IMR-90 (cell line): ENCODE measurements at regions not wholly inside any gene's neighbourhood (a gene's known extent, or its start where the extent isn't known, plus 50 kb on each side); places are given as distances from the start of the nearest gene placed in this dataset.

Experiments
- ATAC-seq: fragments of 200-7000 bp; cut with Tn5 transposase; 2 replicates; pipeline ENCODE4 v1.9.1; 2020; ENCODE audit warnings: low read depth, mild to moderate bottlenecking, moderate library complexity
- BruUV-seq: library from RNA; stranded (reverse); fragments of 400-500 nt; replicated peaks from 2 replicates; lab custom pipeline; 2021; lab: Mats Ljungman, UMichigan
- CTCF ChIA-PET: fragments of 300-600 bp; formaldehyde crosslinking; extraction: SDS; loops from one replicate; lab custom pipeline; 2021; ENCODE audit warnings: antibody characterized with exemption; lab: Yijun Ruan, JAX
- POLR2A ChIA-PET: fragments of 300-600 bp; sonication (Branson Sonifier 250); formaldehyde crosslinking; loops from one replicate; lab custom pipeline; 2022; ENCODE audit warnings: antibody characterized with exemption; ENCODE audit not compliant: unreplicated experiment; lab: Charles Lee
- DNase-seq: peaks from one replicate; pipeline ENCODE4 v3.0.0; 2013
- H2AFZ ChIP-seq: replicated peaks from 2 replicates; pipeline ENCODE3; 2013; ENCODE audit warnings: low read length, mild to moderate bottlenecking; ENCODE audit not compliant: poor library complexity
- H2AK5ac ChIP-seq: 2 replicates; pipeline ENCODE4 v1.6.1; 2013; ENCODE audit warnings: low read depth, low read length, inconsistent platforms
- H2AK9ac ChIP-seq: replicated peaks from 2 replicates; pipeline ENCODE3; 2013; ENCODE audit warnings: mild to moderate bottlenecking, low read depth, low read length, moderate library complexity; ENCODE audit not compliant: poor library complexity
- H2BK120ac ChIP-seq: 2 replicates; pipeline ENCODE4 v1.6.1; 2013; ENCODE audit warnings: low read depth, low read length, inconsistent platforms
- H2BK15ac ChIP-seq: 3 replicates; pipeline ENCODE4 v1.6.1; 2013; ENCODE audit warnings: low read depth, low read length, inconsistent platforms
- H2BK20ac ChIP-seq: 2 replicates; pipeline ENCODE4 v1.6.1; 2013; ENCODE audit warnings: low read depth, mild to moderate bottlenecking, inconsistent platforms, low read length, moderate library complexity
- H2BK5ac ChIP-seq: 2 replicates; pipeline ENCODE4 v1.6.1; 2013; ENCODE audit warnings: mild to moderate bottlenecking, low read depth, low read length, inconsistent platforms; ENCODE audit not compliant: poor library complexity, severe bottlenecking
- H3K14ac ChIP-seq: replicated peaks from 2 replicates; pipeline ENCODE4 v1.6.1; 2013; ENCODE audit warnings: low read depth, low read length, inconsistent platforms
- H3K18ac ChIP-seq: 2 replicates; pipeline ENCODE4 v1.6.1; 2013; ENCODE audit warnings: low read depth, low read length, control low read depth
- H3K23ac ChIP-seq: 2 replicates; pipeline ENCODE4 v1.6.1; 2013; ENCODE audit warnings: low read depth, low read length, inconsistent platforms
- H3K27ac ChIP-seq: 2 replicates; pipeline ENCODE4 v1.5.1; 2013; ENCODE audit warnings: mild to moderate bottlenecking, control low read depth, low read length; ENCODE audit not compliant: insufficient read depth
- H3K27me3 ChIP-seq: 2 replicates; pipeline ENCODE4 v1.6.1; 2013; ENCODE audit warnings: low read length; ENCODE audit not compliant: control insufficient read depth, insufficient read depth
- H3K36me3 ChIP-seq: 2 replicates; pipeline ENCODE4 v1.6.1; 2013; ENCODE audit warnings: low read length, mixed read lengths; ENCODE audit not compliant: control insufficient read depth, insufficient read depth
- H3K4ac ChIP-seq: 2 replicates; pipeline ENCODE4 v1.6.1; 2013; ENCODE audit warnings: low read depth, low read length, inconsistent platforms
- H3K4me1 ChIP-seq: 2 replicates; pipeline ENCODE4 v1.6.1; 2013; ENCODE audit warnings: low read length, mixed read lengths; ENCODE audit not compliant: control insufficient read depth, insufficient read depth
- H3K4me2 ChIP-seq: 2 replicates; pipeline ENCODE4 v1.6.1; 2013; ENCODE audit warnings: low read depth, mild to moderate bottlenecking, control low read depth, low read length, moderate library complexity
- H3K4me3 ChIP-seq: 2 replicates; pipeline ENCODE4 v1.5.1; 2013; ENCODE audit warnings: low read depth, mild to moderate bottlenecking, control low read depth, low read length, moderate library complexity; ENCODE audit not compliant: insufficient read depth
- H3K56ac ChIP-seq: 2 replicates; pipeline ENCODE4 v1.6.1; 2013; ENCODE audit warnings: low read length, inconsistent platforms; ENCODE audit not compliant: insufficient read depth; ENCODE audit errors: extremely low read depth
- H3K79me1 ChIP-seq, 2 experiments: 2 replicates each; pipeline ENCODE4 v1.6.1; 2013; ENCODE audit warnings: low read length in 2 of 2, inconsistent platforms in 1 of 2, low read depth in 1 of 2
- H3K9ac ChIP-seq: 2 replicates; pipeline ENCODE4 v1.6.1; 2013; ENCODE audit warnings: low read depth, low read length, control low read depth
- H3K9me1 ChIP-seq: 2 replicates; pipeline ENCODE4 v1.6.1; 2013; ENCODE audit warnings: low read length, inconsistent platforms; ENCODE audit not compliant: insufficient read depth
- H3K9me3 ChIP-seq: 2 replicates; pipeline ENCODE4 v1.6.1; 2013; ENCODE audit warnings: low read length; ENCODE audit not compliant: control insufficient read depth, insufficient read depth
- H4K20me1 ChIP-seq: 2 replicates; pipeline ENCODE4 v1.6.1; 2013; ENCODE audit warnings: low read length, inconsistent platforms; ENCODE audit not compliant: insufficient read depth
- H4K5ac ChIP-seq: 2 replicates; pipeline ENCODE4 v1.6.1; 2013; ENCODE audit warnings: mild to moderate bottlenecking, low read depth, low read length, control low read depth
- H4K8ac ChIP-seq, 2 experiments: 2 replicates each; pipeline ENCODE4 v1.6.1; 2013; ENCODE audit warnings: low read depth in 2 of 2, low read length in 2 of 2, control low read depth in 1 of 2, inconsistent platforms in 1 of 2
- H4K91ac ChIP-seq: 2 replicates; pipeline ENCODE4 v1.6.1; 2013; ENCODE audit warnings: low read depth, low read length, inconsistent platforms; ENCODE audit not compliant: insufficient read depth
- MAFK ChIP-seq: IDR thresholded peaks from 2 replicates; pipeline ENCODE4 v1.6.1; 2012; ENCODE audit warnings: low read depth, low read length, improper control_type of control experiment
- MAZ ChIP-seq: IDR thresholded peaks from 2 replicates; pipeline ENCODE4 v1.6.1; 2012; ENCODE audit warnings: low read depth, mild to moderate bottlenecking, low read length, improper control_type of control experiment, moderate library complexity, borderline replicate concordance
- NFE2L2 ChIP-seq: fragments of 150-350 bp; IDR thresholded peaks from 2 replicates; pipeline ENCODE4 v1.6.1; 2016; ENCODE audit warnings: low read depth, mild to moderate bottlenecking, low read length
- POLR2A ChIP-seq: IDR thresholded peaks from 2 replicates; pipeline ENCODE4 v1.6.1; 2012; ENCODE audit warnings: mild to moderate bottlenecking, low read depth, low read length
- USF2 ChIP-seq: fragments of 150-350 bp; IDR thresholded peaks from 2 replicates; pipeline ENCODE4 v1.6.1; 2017; ENCODE audit warnings: mild to moderate bottlenecking, antibody characterized with exemption, low read length, low read depth
- dilution Hi-C: fragments of 300-500 bp; cut with HindIII; formaldehyde crosslinking; loops from one replicate; pipeline ENCODE4 v1.14.3; 2018; ENCODE audit warnings: low sequenced_read_pairs; ENCODE audit not compliant: unreplicated experiment
- in situ Hi-C: fragments of 300-500 bp; cut with MboI; formaldehyde crosslinking; loops from 3 replicates; pipeline ENCODE4 v1.14.3; 2019; ENCODE audit warnings: low sequenced_read_pairs, inconsistent platforms, mixed read lengths
- intact Hi-C: fragments of 100-400 bp; cut with micrococcal nuclease; formaldehyde crosslinking; loops from 2 replicates; pipeline ENCODE4 v1.10.0; 2022

- H3K18ac ChIP-seq, result no peak overlapping the region
- ChIA-PET POLR2A (no interaction called here), CTCF (no interaction called here)
- H4K8ac ChIP-seq, result no peak overlapping the region
- no peaks in the 10 kb centered on the region for H4K20me1 ChIP-seq
- no peak overlapping the region for H3K27ac ChIP-seq
- H4K91ac ChIP-seq, result no peak overlapping the region
- in situ Hi-C loops (no loop called here), intact Hi-C loops (no loop called here), dilution Hi-C loops (no loop called here)
- no peaks in the 10 kb centered on the region for H3K9me1 ChIP-seq
- peaks cover 4% of the 10 kb centered on the region for H3K9me3 ChIP-seq
- no peaks in the 10 kb centered on the region for H3K36me3 ChIP-seq
- no peak overlapping the region for H3K4me2 ChIP-seq
- H3K23ac ChIP-seq, result no peak overlapping the region
- no peak overlapping the region for H3K14ac ChIP-seq
- no peaks in the 10 kb centered on the region for H3K27me3 ChIP-seq
- H3K79me1 ChIP-seq, result no peaks in the 10 kb centered on the region
- H2BK20ac ChIP-seq, result no peak overlapping the region
- no peak overlapping the region for H3K4ac ChIP-seq
- ATAC-seq, result no peak
- no peak overlapping the region for H3K56ac ChIP-seq
- TF ChIP-seq MAZ (no peak), NFE2L2 (no peak), POLR2A (no peak), MAFK (no peak), USF2 (no peak)
- no peak overlapping the region for H4K5ac ChIP-seq
- H3K9ac ChIP-seq, result no peak overlapping the region
- no TSS peak for BruUV-seq
- H3K4me3 ChIP-seq, result no peak overlapping the region
- H2BK15ac ChIP-seq, result no peak overlapping the region
- no peak overlapping the region for H2BK5ac ChIP-seq
- DNase-seq, result no peak
- H2AK5ac ChIP-seq, result no peak overlapping the region
- no peak overlapping the region for H2AFZ ChIP-seq
- no peak overlapping the region for H2AK9ac ChIP-seq
- H2BK120ac ChIP-seq, result no peak overlapping the region
- no peaks in the 10 kb centered on the region for H3K4me1 ChIP-seq
Observed at GRCh38 chr9:118009614-118010013, 305.4 kb downstream of the TLR4 start.
